ENCODE measurements at regions not wholly inside any gene's neighbourhood (a gene's known extent, or its start where the extent isn't known, plus 50 kb on each side); places are given as distances from the start of the nearest gene placed in this dataset.
A peak's percentile ranks its signal among the peaks of the same experiment; 100 is the strongest.
"Not testable (repeated sequence)": the region's sequence is repeated elsewhere in the genome, so short reads cannot be mapped to it uniquely, and the experiment has no call there.

DNA sequence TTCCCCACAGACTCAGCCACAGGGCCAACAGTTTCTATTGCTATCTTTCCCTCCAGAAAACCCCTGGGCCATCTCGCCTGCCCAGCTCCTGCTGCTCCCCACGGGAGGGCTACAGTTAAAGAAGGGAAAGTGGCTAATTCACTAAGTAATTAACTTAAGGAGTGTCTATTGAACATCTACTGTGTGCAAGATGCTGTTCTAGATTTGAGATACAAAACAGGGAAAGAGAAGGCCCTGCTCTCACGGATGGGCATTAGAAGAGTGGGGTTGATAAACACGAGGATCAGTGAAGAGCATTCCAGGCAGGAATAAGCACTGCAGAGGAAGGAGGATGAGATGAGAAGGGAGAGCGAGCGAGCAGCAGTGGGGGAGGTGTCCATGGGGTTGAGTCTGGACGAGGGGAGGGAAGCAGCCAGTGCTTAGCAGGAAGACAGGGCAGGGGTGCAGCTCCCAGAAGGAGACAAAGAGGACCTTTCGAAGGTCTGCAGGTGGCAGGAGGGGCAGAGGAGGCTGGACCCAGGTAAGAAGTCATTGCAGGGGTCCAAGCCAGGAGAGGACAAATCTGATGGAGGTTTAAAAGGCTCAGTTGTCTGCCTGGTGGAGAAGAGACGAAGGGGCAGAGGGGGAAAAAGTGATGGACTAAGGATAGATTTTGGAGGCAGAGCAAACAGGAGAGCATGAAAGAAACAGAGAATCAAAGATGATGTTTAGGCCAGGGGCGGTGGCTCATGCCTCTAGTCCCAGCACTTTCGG is 64.7 kb downstream of the KLF15 start:
- DNase-seq: no peak
- Mint-ChIP-seq H3K36me3 (no peaks in the 10 kb centered on the region), H3K27me3 (peaks cover 26 to 30% of the 10 kb centered on the region in 2 donors), H3K9me3 (no peaks in the 10 kb centered on the region), H3K4me1 (peaks cover 3 to 7% of the 10 kb centered on the region in 2 donors), H3K27ac (no peak overlapping the region), H3K4me3 (no peak overlapping the region)
- no peak for ATAC-seq (replicated peaks)

DNA sequence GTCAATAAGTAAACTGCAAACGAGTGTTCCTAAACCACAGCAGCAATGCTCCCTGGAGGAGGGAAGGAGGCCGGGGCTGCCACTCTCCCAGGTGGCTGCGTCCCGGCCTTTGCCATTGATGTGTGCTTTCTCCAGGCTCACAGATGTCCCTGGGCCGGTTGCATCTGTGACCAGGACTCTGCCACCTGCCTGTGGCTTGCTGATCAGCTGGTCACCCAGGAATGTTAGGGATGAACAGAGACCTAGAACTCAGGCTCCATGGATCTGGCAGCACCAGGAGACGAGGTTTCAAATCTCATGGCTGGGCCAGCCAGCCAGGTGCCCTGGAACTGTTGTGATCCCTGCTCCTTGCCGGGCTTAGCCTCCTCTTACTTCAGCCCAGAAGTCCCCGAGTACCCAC is 65.7 kb downstream of the KLF15 start:
- H3K4me3 Mint-ChIP-seq: no peak overlapping the region
- H3K36me3 Mint-ChIP-seq: no peaks in the 10 kb centered on the region
- no peaks in the 10 kb centered on the region for H3K9me3 Mint-ChIP-seq
- DNase-seq (no peak), ATAC-seq (replicated peaks) (no peak)
- peaks cover 28 to 37% of the 10 kb centered on the region in 2 donors for H3K27me3 Mint-ChIP-seq
- no peak overlapping the region for H3K27ac Mint-ChIP-seq
- H3K4me1 Mint-ChIP-seq: peaks cover 3 to 9% of the 10 kb centered on the region in 2 donors

DNA sequence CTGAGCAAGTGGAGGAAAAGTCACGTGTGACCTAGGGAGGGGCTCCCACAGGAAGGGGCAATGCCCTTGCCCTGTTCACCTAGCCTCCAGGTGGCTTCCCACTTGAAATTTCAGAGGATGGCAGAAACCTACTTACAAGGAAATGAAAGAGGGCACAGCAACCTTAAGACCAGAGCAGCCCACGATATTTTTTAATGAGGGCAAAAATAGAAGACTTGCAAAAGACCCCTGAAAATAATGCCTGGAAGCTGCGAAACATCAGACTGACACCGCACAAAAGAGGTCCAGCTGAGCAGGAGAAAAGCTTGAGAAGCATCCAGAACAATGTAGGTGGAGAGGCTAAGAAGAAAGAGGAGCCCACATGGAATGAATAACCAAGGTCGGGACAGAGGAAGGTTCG is 66.1 kb downstream of the KLF15 start:
- Mint-ChIP-seq H3K27me3 (peaks cover 33 to 42% of the 10 kb centered on the region in 2 donors), H3K4me1 (peaks cover 3 to 9% of the 10 kb centered on the region in 2 donors)

GRCh38 chr3:126290325-126290724 is 66.9 kb downstream of the KLF15 start:
- no peaks in the 10 kb centered on the region for H3K9me3 Mint-ChIP-seq
- ATAC-seq (replicated peaks) (no peak), DNase-seq (no peak)
- no peak overlapping the region for H3K4me3 Mint-ChIP-seq
- peaks cover 3 to 9% of the 10 kb centered on the region in 2 donors for H3K4me1 Mint-ChIP-seq
- H3K36me3 Mint-ChIP-seq: no peaks in the 10 kb centered on the region
- peaks cover 36 to 46% of the 10 kb centered on the region in 2 donors for H3K27me3 Mint-ChIP-seq
- H3K27ac Mint-ChIP-seq: no peak overlapping the region

More for the DNA sequence above, 66.1 kb downstream of the KLF15 start:
- Mint-ChIP-seq H3K4me3 (no peak overlapping the region), H3K36me3 (no peaks in the 10 kb centered on the region), H3K27ac (no peak overlapping the region), H3K9me3 (no peaks in the 10 kb centered on the region)
- DNase-seq (no peak), ATAC-seq (replicated peaks) (no peak)

DNA sequence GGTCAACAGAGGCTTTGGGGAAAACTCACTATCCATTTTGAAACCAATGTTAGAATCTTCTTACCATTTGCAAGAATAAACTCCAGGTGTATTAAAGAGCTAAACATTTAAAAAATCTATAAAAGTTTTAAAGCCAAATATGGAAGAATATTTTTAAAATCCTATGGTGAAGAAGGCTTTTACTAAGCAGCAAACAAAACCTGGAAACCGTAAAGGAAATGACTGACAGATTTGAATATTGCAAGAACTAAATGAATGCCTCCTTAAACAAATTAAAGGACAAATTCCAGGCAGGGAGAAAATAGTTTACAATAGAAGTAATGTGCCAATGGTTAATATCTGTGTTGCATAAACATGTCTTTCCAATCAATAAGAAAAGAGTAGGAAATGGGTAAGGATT is 68.1 kb downstream of the KLF15 start:
- peaks cover 3 to 9% of the 10 kb centered on the region in 2 donors for H3K4me1 Mint-ChIP-seq
- H3K27me3 Mint-ChIP-seq: peaks cover 36 to 46% of the 10 kb centered on the region in 2 donors
- no peak overlapping the region for H3K4me3 Mint-ChIP-seq
- ATAC-seq (replicated peaks) (no peak), DNase-seq (no peak)
- H3K9me3 Mint-ChIP-seq: no peaks in the 10 kb centered on the region
- H3K27ac Mint-ChIP-seq: no peak overlapping the region
- H3K36me3 Mint-ChIP-seq: no peaks in the 10 kb centered on the region

GRCh38 chr3:126288314-126288713 is 68.9 kb downstream of the KLF15 start:
- ATAC-seq (replicated peaks) (no peak), DNase-seq (no peak)
- Mint-ChIP-seq H3K27me3 (peaks cover 36 to 46% of the 10 kb centered on the region in 2 donors), H3K4me1 (peaks cover 3 to 9% of the 10 kb centered on the region in 2 donors), H3K36me3 (no peaks in the 10 kb centered on the region), H3K9me3 (no peaks in the 10 kb centered on the region), H3K27ac (no peak overlapping the region), H3K4me3 (no peak overlapping the region)

DNA sequence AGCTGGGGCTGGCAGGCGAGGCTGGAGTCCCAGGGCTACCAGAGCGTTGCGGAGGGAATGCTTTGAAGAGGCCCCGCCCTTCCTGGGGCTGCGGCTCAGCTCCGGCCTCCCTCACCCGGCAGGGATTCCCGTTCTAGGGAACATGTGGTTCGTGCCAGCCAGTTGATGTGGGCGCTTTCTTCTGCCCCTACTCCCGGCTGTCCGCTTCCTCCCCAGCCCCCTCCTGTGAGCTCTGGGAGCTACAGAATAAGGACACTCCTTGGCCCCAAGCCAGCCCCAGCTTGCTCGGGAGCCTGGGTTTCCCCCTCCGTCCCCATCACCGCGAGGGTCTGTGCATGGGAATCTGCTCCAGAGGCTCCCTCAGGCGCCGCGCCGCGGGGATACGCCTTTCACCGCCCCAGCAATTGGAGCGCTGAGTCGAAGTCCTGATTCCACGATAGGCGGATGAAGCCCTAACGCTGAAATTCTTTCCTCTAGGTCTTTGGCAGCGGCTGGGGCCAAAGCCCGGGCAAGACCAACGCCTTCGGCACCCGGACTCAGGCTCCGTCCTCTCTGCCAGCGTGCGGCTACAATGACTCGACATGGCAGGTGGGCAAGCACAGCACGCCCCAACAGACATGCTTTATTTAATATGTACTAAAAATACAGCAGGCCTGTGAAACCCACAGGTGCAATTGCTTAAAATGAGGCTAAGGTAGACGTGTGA is 69.5 kb downstream of the KLF15 start:
- H3K36me3 Mint-ChIP-seq: no peaks in the 10 kb centered on the region
- peaks cover 3 to 9% of the 10 kb centered on the region in 2 donors for H3K4me1 Mint-ChIP-seq
- peak overlapping the region; percentile 29 to 31 for H3K4me3 Mint-ChIP-seq
- no peak overlapping the region for H3K27ac Mint-ChIP-seq
- peaks cover 36 to 48% of the 10 kb centered on the region in 2 donors for H3K27me3 Mint-ChIP-seq
- ATAC-seq (replicated peaks) (no peak), DNase-seq (no peak)
- H3K9me3 Mint-ChIP-seq: no peaks in the 10 kb centered on the region

DNA sequence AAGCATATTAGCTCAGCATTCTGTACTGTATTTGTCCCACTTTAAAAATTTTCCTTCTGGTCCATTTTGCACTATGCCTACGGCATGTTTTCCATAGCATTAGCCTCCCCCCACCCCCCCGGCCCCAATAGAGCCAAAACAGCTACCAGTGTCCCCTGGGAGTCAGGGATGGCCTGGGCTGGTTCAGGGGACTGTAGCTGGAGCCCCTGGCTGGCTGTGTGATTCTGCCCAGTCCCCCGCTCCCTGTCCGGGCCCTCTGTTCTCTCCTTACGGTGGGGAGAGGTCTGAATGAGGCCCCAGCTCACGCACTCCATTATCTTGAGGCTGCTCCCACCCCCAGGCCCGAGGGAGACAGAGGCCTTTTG is 70.1 kb downstream of the KLF15 start:
- Mint-ChIP-seq H3K4me1 (peaks cover 3 to 9% of the 10 kb centered on the region in 2 donors), H3K36me3 (no peaks in the 10 kb centered on the region), H3K9me3 (peaks cover 0 to under 1% of the 10 kb centered on the region in 2 donors), H3K27me3 (peaks cover 37 to 47% of the 10 kb centered on the region in 2 donors), H3K4me3 (no peak overlapping the region), H3K27ac (no peak overlapping the region)
- ATAC-seq (replicated peaks): no peak
- DNase-seq: no peak

DNA sequence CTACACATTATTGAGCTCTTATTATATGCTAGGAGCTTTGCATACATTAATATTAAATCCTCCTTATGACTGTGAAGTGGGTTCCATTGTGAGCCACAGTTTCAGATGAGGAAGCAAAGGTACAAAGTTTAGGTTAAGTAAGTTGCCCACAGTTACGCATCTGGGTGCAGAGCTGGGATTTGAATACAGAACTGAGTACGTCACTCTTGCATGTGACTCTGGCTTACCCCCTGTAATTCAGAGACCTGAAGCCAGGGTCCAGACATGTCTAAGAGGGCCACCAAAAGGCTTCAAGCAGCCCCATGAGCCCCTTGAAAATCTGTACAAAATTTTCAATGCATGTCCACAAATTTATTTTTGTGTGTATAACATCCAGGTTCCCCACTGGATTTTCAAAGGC is 71.8 kb downstream of the KLF15 start:
- Mint-ChIP-seq H3K4me1 (peaks cover 3 to 9% of the 10 kb centered on the region in 2 donors), H3K27me3 (peaks cover 36 to 43% of the 10 kb centered on the region in 2 donors), H3K9me3 (peaks cover 0 to 4% of the 10 kb centered on the region in 2 donors), H3K4me3 (no peak overlapping the region), H3K36me3 (no peaks in the 10 kb centered on the region), H3K27ac (no peak overlapping the region)
- ATAC-seq (replicated peaks) (no peak), DNase-seq (no peak)

DNA sequence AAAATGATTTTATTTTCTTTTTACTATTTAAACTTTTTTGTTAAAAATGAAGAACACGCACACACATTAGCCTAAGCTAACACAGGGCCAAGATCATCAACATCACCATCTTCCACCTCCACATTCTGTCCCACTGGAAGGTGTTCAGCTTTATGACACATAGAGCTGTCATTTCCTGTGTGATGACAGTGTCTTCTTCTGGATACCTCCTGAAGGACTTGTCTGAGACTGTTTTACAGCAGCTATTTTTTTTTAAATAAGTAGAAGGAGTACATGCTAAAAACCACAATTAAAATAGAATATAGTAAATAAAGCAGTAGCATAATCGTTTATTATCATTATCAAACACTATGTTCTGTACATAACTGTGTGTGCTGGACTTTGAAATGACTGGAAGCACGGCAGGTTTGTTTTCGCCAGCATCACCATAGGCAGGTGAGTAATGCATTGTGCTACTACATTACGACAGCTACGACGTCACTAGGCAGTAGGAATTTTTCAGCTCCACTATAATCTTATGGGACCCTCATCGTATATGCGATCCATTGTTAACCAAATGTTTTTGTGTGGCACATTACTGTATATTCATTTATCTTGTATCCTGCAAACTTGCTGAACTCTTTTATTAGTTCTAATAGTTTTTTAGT is 72.8 kb downstream of the KLF15 start:
- peaks cover 0 to 4% of the 10 kb centered on the region in 2 donors for H3K9me3 Mint-ChIP-seq
- peaks cover 3 to 9% of the 10 kb centered on the region in 2 donors for H3K4me1 Mint-ChIP-seq
- H3K27me3 Mint-ChIP-seq: peaks cover 28 to 36% of the 10 kb centered on the region in 2 donors
- H3K4me3 Mint-ChIP-seq: no peak overlapping the region
- no peak overlapping the region for H3K27ac Mint-ChIP-seq
- no peaks in the 10 kb centered on the region for H3K36me3 Mint-ChIP-seq
- ATAC-seq (replicated peaks): no peak
- DNase-seq: no peak

DNA sequence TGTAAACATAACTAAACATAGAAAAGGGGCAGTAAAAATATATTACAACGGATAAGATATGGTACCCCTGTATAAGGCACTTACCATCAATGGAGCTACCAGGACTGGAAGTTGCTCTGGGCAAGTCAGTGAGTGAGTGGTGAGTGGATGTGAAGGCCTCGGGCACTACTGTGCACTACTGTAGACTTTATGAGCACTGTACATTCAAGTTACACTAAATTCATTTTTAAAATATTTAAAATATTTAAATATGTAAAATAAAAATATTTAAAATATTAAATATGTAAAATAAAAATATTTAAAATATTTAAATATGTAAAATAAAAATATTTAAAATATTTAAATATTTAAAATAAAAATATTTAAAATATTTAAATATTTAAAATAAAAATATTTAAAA is 73.6 kb downstream of the KLF15 start:
- peaks cover 31 to 40% of the 10 kb centered on the region in 2 donors for H3K27me3 Mint-ChIP-seq
- H3K4me3 Mint-ChIP-seq; ATAC-seq (replicated peaks); H3K9me3 Mint-ChIP-seq; DNase-seq; H3K4me1 Mint-ChIP-seq; H3K27ac Mint-ChIP-seq; H3K36me3 Mint-ChIP-seq: not testable (repeated sequence)

DNA sequence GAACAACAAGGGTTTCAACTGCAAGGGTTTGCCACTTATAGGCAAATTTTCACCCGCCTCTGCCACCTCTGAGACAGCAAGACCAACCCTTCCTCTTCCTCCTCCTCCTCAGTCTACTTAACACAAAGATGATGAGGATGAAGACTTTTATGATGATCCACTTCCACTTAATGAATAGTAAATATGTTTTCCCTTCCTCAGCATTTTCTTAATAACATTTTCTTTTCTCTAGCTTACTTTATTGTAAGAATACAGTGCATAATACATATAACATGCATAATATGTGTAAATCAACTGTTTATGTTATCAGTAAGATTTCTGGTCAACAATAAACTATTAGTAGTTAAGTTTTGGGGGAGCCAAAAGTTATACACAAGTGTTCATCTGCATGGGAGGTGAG is 77.4 kb downstream of the KLF15 start:
- DNase-seq (no peak), ATAC-seq (replicated peaks) (no peak)
- Mint-ChIP-seq H3K27me3 (peaks cover 20 to 31% of the 10 kb centered on the region in 2 donors), H3K4me1 (no peaks in the 10 kb centered on the region), H3K27ac (no peak overlapping the region), H3K4me3 (no peak overlapping the region), H3K9me3 (peaks cover 0 to 4% of the 10 kb centered on the region in 2 donors), H3K36me3 (peaks cover 0 to under 1% of the 10 kb centered on the region in 2 donors)

- Mint-ChIP-seq H3K36me3 (peaks cover 0 to 1% of the 10 kb centered on the region in 2 donors), H3K27ac (no peak overlapping the region), H3K4me3 (no peak overlapping the region), H3K27me3 (peaks cover 31 to 43% of the 10 kb centered on the region in 2 donors), H3K9me3 (peaks cover 0 to 4% of the 10 kb centered on the region in 2 donors), H3K4me1 (no peaks in the 10 kb centered on the region)
- DNase-seq: no peak
- ATAC-seq (replicated peaks): no peak
These were observed 79.4 kb downstream of the KLF15 start for GRCh38 chr3:126277629-126278378.

GRCh38 chr3:126275620-126275904 is 81.6 kb downstream of the KLF15 start:
- Mint-ChIP-seq H3K36me3 (peaks cover 0 to 1% of the 10 kb centered on the region in 2 donors), H3K4me1 (no peaks in the 10 kb centered on the region), H3K27ac (no peak overlapping the region), H3K9me3 (no peaks in the 10 kb centered on the region), H3K27me3 (peaks cover 28 to 38% of the 10 kb centered on the region in 2 donors), H3K4me3 (no peak overlapping the region)
- ATAC-seq (replicated peaks) (no peak), DNase-seq (no peak)

All from stimulated activated naive B cell treated with anti-CD40 and anti-IgM and Interleukin-4, amounts not matched to agents 10 μg/mL and 1 μg/mL and 100 μg/mL, for 72 hours (primary cell).